ENCODE measurements at regions not wholly inside any gene's neighbourhood (a gene's known extent, or its start where the extent isn't known, plus 50 kb on each side); places are given as distances from the start of the nearest gene placed in this dataset.
"Not testable (repeated sequence)": the region's sequence is repeated elsewhere in the genome, so short reads cannot be mapped to it uniquely, and the experiment has no call there.

GRCh38 chr9:38848966-38849365 is 129.0 kb upstream of the FAM240B start:
- H3K4me1 Mint-ChIP-seq (ENCODE audit: unreplicated experiment); H3K27me3 Mint-ChIP-seq (ENCODE audit: unreplicated experiment); H3K4me3 Mint-ChIP-seq (ENCODE audit: unreplicated experiment): not testable (repeated sequence)

DNA sequence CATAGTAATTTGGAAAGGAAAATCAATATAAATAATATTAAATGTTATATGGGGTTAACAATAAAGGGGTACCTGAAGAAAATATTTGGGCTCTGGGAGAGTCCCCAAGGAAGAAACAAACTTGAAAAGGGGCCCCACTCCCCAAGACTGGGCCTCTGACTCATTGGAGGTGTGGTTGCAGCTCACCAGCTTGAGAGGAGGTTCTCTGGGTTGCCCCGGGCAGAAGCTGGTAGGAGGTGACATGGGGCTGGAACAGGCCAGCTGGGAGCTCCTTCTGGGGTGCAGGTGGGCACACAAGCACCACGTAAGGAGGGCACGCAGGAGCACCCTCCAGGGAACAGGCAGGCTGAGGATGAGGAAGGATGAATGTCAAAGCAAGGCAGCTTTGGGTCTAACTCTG is 120.3 kb upstream of the FAM240B start:
- H3K36me3 Mint-ChIP-seq (ENCODE audit: unreplicated experiment); H3K4me1 Mint-ChIP-seq (ENCODE audit: unreplicated experiment); H3K27me3 Mint-ChIP-seq (ENCODE audit: unreplicated experiment); H3K9me3 Mint-ChIP-seq (ENCODE audit: unreplicated experiment); DNase-seq (ENCODE audit: extremely low spot score, unreplicated experiment); H3K4me3 Mint-ChIP-seq (ENCODE audit: unreplicated experiment); H3K27ac Mint-ChIP-seq (ENCODE audit: unreplicated experiment): not testable (repeated sequence)

More at GRCh38 chr9:38848966-38849365, 129.0 kb upstream of the FAM240B start:
- not testable (repeated sequence) for DNase-seq (ENCODE audit: extremely low spot score, unreplicated experiment); H3K9me3 Mint-ChIP-seq (ENCODE audit: unreplicated experiment); H3K27ac Mint-ChIP-seq (ENCODE audit: unreplicated experiment); H3K36me3 Mint-ChIP-seq (ENCODE audit: unreplicated experiment)

- H3K36me3 Mint-ChIP-seq (ENCODE audit: unreplicated experiment); H3K9me3 Mint-ChIP-seq (ENCODE audit: unreplicated experiment); H3K27ac Mint-ChIP-seq (ENCODE audit: unreplicated experiment); H3K27me3 Mint-ChIP-seq (ENCODE audit: unreplicated experiment); H3K4me1 Mint-ChIP-seq (ENCODE audit: unreplicated experiment); DNase-seq (ENCODE audit: extremely low spot score, unreplicated experiment); H3K4me3 Mint-ChIP-seq (ENCODE audit: unreplicated experiment): not testable (repeated sequence)
Observed at GRCh38 chr9:38833706-38834105, 113.8 kb upstream of the FAM240B start.

DNA sequence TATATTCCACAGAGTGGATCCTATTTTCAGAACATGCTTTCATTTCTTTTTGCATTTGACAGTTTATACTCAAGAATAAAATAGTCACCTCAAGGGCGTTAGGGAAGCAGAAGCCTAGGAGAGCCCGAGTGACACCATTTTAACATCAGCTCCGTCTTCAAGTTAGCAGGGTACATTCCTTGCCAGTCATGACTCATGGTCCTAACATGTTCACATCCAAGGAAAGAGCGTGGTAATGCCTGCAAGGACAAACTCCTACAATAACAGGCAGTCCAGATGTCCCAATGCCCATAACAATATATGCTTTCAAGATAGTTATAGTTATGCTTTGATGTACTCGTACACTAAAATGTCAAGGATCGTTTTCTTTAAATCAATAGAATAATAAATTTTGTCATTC is 93.9 kb upstream of the FAM240B start:
- H3K4me3 Mint-ChIP-seq (ENCODE audit: unreplicated experiment); H3K4me1 Mint-ChIP-seq (ENCODE audit: unreplicated experiment); H3K27ac Mint-ChIP-seq (ENCODE audit: unreplicated experiment); H3K36me3 Mint-ChIP-seq (ENCODE audit: unreplicated experiment); H3K27me3 Mint-ChIP-seq (ENCODE audit: unreplicated experiment); H3K9me3 Mint-ChIP-seq (ENCODE audit: unreplicated experiment); DNase-seq (ENCODE audit: extremely low spot score, unreplicated experiment): not testable (repeated sequence)

GRCh38 chr9:38807919-38808459 is 88.1 kb upstream of the FAM240B start:
- H3K27me3 Mint-ChIP-seq (ENCODE audit: unreplicated experiment); H3K9me3 Mint-ChIP-seq (ENCODE audit: unreplicated experiment); H3K27ac Mint-ChIP-seq (ENCODE audit: unreplicated experiment); H3K36me3 Mint-ChIP-seq (ENCODE audit: unreplicated experiment); H3K4me3 Mint-ChIP-seq (ENCODE audit: unreplicated experiment); DNase-seq (ENCODE audit: extremely low spot score, unreplicated experiment); H3K4me1 Mint-ChIP-seq (ENCODE audit: unreplicated experiment): not testable (repeated sequence)

- Mint-ChIP-seq H3K27ac (ENCODE audit: unreplicated experiment) (no peak overlapping the region), H3K27me3 (ENCODE audit: unreplicated experiment) (peaks cover 12% of the 10 kb centered on the region), H3K9me3 (ENCODE audit: unreplicated experiment) (peaks cover 7% of the 10 kb centered on the region), H3K36me3 (ENCODE audit: unreplicated experiment) (no peaks in the 10 kb centered on the region), H3K4me1 (ENCODE audit: unreplicated experiment) (no peaks in the 10 kb centered on the region), H3K4me3 (ENCODE audit: unreplicated experiment) (no peak overlapping the region)
- DNase-seq (ENCODE audit: extremely low spot score, unreplicated experiment) = no peak
- no peak for TF ChIP-seq CTCF (IDR thresholded peaks at IDR 0.05)
Observed at GRCh38 chr9:38771593-38771992, 51.7 kb upstream of the FAM240B start.

Data from osteocyte (in vitro differentiated cells).